GM19025 (cell line): ENCODE measurements at regions not wholly inside any gene's neighbourhood (a gene's known extent, or its start where the extent isn't known, plus 50 kb on each side); places are given as distances from the start of the nearest gene placed in this dataset.

ENCODE experiments used
- ATAC-seq: cut with Tn5 transposase; IDR thresholded peaks from one replicate; pipeline ENCODE4 v1.9.1; 2021; ENCODE audit warnings: mild to moderate bottlenecking, low read depth, moderate library complexity; ENCODE audit not compliant: unreplicated experiment

- no peak for ATAC-seq
Measured at GRCh38 chr6:15960740-15961634, 167.9 kb upstream of the MYLIP start.

- no peak for ATAC-seq
Measured at GRCh38 chr6:15957655-15958169, 171.2 kb upstream of the MYLIP start.

- ATAC-seq: no peak
Measured at GRCh38 chr6:15956205-15957106, 172.4 kb upstream of the MYLIP start.

GRCh38 chr6:15955484-15955883 lies 173.4 kb upstream of the MYLIP start:
- no peak for ATAC-seq

GRCh38 chr6:15953152-15953880 lies 175.6 kb upstream of the MYLIP start:
- no peak for ATAC-seq

- no peak for ATAC-seq
Measured at GRCh38 chr6:15952231-15953151, 176.4 kb upstream of the MYLIP start.

- ATAC-seq: no peak
Measured at GRCh38 chr6:15950962-15951569, 177.8 kb upstream of the MYLIP start.

GRCh38 chr6:15949982-15950381 lies 178.9 kb upstream of the MYLIP start:
- ATAC-seq: no peak

- no peak for ATAC-seq
Measured at GRCh38 chr6:15948930-15949900, 179.7 kb upstream of the MYLIP start.

GRCh38 chr6:15947923-15948322 lies 181.0 kb upstream of the MYLIP start:
- ATAC-seq: no peak

- ATAC-seq: no peak
Measured at GRCh38 chr6:15947436-15947835, 181.4 kb upstream of the MYLIP start.

GRCh38 chr6:15946701-15947385 lies 182.0 kb upstream of the MYLIP start:
- ATAC-seq: no peak

- no peak for ATAC-seq
Measured at GRCh38 chr6:15945593-15946159, 183.2 kb upstream of the MYLIP start.

GRCh38 chr6:15943423-15943822 lies 185.5 kb upstream of the MYLIP start:
- ATAC-seq: no peak

- no peak for ATAC-seq
Measured at GRCh38 chr6:15941168-15941567, 187.7 kb upstream of the MYLIP start.

GRCh38 chr6:15938107-15938506 lies 190.8 kb upstream of the MYLIP start:
- ATAC-seq: no peak

- no peak for ATAC-seq
Measured at GRCh38 chr6:15937602-15938001, 191.3 kb upstream of the MYLIP start.
